Adrenal gland (tissue), 9 donors: ENCODE measurements at regions not wholly inside any gene's neighbourhood (a gene's known extent, or its start where the extent isn't known, plus 50 kb on each side); places are given as distances from the start of the nearest gene placed in this dataset.

Experiments used
- DNase-seq, 7 donors: peaks; one replicate each; pipeline ENCODE4 v3.0.0-alpha.2; 2019 to 2020
- H3K27ac ChIP-seq, 5 donors: fragments of 200-600 bp; sonication (generic) in 4 of 5; 1 replicate in 3 of 5; 2 replicates in 2 of 5; pipeline versions ENCODE4 v1.5.1 to v1.8.0; 2016 to 2020; ENCODE audit warnings: mild to moderate bottlenecking in 1 of 5
- H3K27me3 ChIP-seq: fragments of 200-600 bp; 2 replicates; pipeline ENCODE4 v1.8.0; 2021
- H3K36me3 ChIP-seq, 2 donors: fragments of 200-600 bp; replicated peaks in 1 of 2; 1 replicate in 1 of 2; 2 replicates in 1 of 2; pipeline versions ENCODE4 v1.5.1 to v1.8.0; 2018 to 2022
- H3K4me1 ChIP-seq, 2 donors: fragments of 200-600 bp; replicated peaks in 1 of 2; 1 replicate in 1 of 2; 2 replicates in 1 of 2; pipeline versions ENCODE4 v1.5.1 to v1.8.0; 2018 to 2021
- H3K4me3 ChIP-seq, 4 donors: fragments of 200-600 bp; sonication (generic) in 3 of 4; one replicate each; pipeline ENCODE4 v1.5.1; 2016 to 2018
- H3K9me3 ChIP-seq, 3 donors: fragments of 200-600 bp; sonication (generic) in 1 of 3; replicated peaks in 1 of 3; 1 replicate in 2 of 3; 2 replicates in 1 of 3; pipeline versions ENCODE4 v1.5.1 to v1.8.0; 2016 to 2021
- POLR2A ChIP-seq, 2 donors: fragments of 450-650 bp; IDR thresholded peaks; one replicate each; pipeline ENCODE4 v1.6.1; 2017; ENCODE audit warnings: antibody characterized with exemption in 2 of 2, mild to moderate bottlenecking in 2 of 2, moderate library complexity in 1 of 2
- WGBS, 4 donors: extraction: QIAGEN DNeasy Blood & Tissue Kit in 2 of 4; methylation state at CpG; one replicate each; pipeline versions ENCODE4 v1.1.5 to v1.1.7; 2013 to 2017; 5-methylcytosine and 5-hydroxymethylcytosine counted together
- intact Hi-C, 2 donors: fragments of 100-400 bp; cut with DNase I; formaldehyde crosslinking; loops; one replicate each; pipeline versions ENCODE4 v1.14.1 to v1.15.0; 2022 to 2023
- TF ChIP-seq, protein P1 (sequence below), 6 experiments: fragments of 450-650 bp in 4 of 6; fragments of 200-600 bp in 2 of 6; sonication (generic) in 1 of 6; IDR thresholded peaks; 1 replicate in 5 of 6; 2 replicates in 1 of 6; pipeline versions ENCODE4 v1.5.1 to v1.8.0; 2016 to 2021; ENCODE audit warnings: antibody characterized with exemption in 6 of 6, mild to moderate bottlenecking in 2 of 6, moderate library complexity in 1 of 6
- donor health status: healthy with polysubstance abuse.
- donor health status: Bipolar disorder and iron deficiency.
- donor health status: DM: yes; HTN: yes; CAD: no.
- donor health status: DM: no; HTN: no; CAD: no.
- donor health status: DM: no; HTN: no; CAD: no.

DNA sequence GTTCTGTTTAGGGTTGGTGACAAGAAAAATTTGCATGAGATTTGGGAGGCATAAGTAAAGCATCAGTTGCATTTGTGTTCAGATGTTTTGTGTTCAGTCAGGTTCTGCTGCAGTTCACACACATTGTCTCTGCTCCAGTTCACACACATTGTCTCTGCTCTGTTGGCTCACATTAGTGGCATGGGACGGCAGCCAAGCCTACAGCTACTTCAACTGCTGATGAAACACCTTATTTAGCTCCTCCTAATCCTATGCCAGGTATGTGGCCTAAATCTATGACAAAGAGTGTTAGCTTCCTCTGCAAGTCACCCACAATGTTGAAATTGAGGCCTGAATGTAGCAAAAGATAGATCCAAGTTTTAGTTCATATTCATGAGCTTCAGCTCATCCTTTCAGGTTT lies 278.1 kb upstream of the SYNCRIP start:
- no peak for DNase-seq
- Histone ChIP-seq H3K27me3 (no peaks in the 10 kb centered on the region), H3K4me1 (no peaks in the 10 kb centered on the region), H3K9me3 (no peaks in the 10 kb centered on the region), H3K4me3 (no peak overlapping the region), H3K36me3 (no peaks in the 10 kb centered on the region), H3K27ac (no peak overlapping the region)
- no peak for TF ChIP-seq POLR2A (IDR thresholded peaks at IDR 0.05)
- TF ChIP-seq, protein P1, sequence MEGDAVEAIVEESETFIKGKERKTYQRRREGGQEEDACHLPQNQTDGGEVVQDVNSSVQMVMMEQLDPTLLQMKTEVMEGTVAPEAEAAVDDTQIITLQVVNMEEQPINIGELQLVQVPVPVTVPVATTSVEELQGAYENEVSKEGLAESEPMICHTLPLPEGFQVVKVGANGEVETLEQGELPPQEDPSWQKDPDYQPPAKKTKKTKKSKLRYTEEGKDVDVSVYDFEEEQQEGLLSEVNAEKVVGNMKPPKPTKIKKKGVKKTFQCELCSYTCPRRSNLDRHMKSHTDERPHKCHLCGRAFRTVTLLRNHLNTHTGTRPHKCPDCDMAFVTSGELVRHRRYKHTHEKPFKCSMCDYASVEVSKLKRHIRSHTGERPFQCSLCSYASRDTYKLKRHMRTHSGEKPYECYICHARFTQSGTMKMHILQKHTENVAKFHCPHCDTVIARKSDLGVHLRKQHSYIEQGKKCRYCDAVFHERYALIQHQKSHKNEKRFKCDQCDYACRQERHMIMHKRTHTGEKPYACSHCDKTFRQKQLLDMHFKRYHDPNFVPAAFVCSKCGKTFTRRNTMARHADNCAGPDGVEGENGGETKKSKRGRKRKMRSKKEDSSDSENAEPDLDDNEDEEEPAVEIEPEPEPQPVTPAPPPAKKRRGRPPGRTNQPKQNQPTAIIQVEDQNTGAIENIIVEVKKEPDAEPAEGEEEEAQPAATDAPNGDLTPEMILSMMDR (IDR thresholded peaks at IDR 0.05): no peak
- intact Hi-C loops: loop anchor here in 1 of 2 donors (5.0 kb wide), 1 partner anchor 257 kb away; no protein-coding TSS in a partner anchor
- 38 to 100% (median 56%) methylated on average over 1 of the region's 1 CpG for WGBS, 4 donors

DNA sequence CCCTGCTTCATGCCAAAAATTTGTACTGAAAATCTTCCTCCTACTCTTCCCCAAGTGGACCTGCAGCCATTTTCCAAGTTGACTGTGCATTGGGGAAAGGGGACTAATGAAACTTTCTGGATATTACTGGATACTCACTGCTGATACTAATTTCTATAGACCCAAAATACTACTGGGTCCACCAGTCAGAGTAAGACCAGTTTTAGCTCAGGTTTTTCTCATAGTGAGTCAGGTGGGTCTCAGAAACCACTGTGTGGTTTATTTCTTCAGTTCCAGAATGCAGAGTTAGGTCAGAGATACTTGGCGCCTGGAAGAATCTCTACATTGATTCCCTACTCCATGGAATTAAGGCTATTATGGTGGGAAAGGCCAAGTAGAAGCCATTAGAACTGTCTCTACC lies 274.8 kb upstream of the SYNCRIP start:
- Histone ChIP-seq H3K27me3 (no peaks in the 10 kb centered on the region), H3K36me3 (no peaks in the 10 kb centered on the region), H3K27ac (no peak overlapping the region), H3K4me3 (no peak overlapping the region), H3K4me1 (no peaks in the 10 kb centered on the region), H3K9me3 (no peaks in the 10 kb centered on the region)
- TF ChIP-seq, protein P1 (IDR thresholded peaks at IDR 0.05): no peak
- no peak for TF ChIP-seq POLR2A (IDR thresholded peaks at IDR 0.05)
- intact Hi-C loops: loop anchor here in 1 of 2 donors (10.0 kb wide), 1 partner anchor 267 kb away; no protein-coding TSS in a partner anchor
- WGBS, 4 donors: 83 to 100% (median 99%) methylated on average over 1 of the region's 1 CpG
- DNase-seq: no peak

DNA sequence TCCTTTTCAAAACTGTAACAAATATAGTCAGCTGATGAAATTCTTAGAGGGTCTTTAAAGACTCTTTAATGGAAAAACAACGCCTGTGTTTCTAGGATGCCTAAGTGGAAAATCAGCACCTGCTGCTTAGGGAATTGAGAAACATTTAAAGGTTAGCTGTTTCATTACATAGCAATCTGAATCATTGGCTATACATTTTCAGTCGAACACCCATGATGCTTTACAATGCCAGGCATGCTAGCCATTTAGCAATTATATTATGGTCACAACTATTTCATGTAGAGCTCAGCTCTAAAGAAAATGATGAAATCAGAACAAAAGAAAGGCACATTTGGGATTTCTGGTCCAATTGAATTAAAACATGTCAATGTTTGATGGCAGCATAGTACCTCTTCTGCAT lies 270.3 kb upstream of the SYNCRIP start:
- intact Hi-C loops: loop anchor here in 1 of 2 donors (10.0 kb wide), 1 partner anchor 272 kb away; no protein-coding TSS in a partner anchor
- no peak for DNase-seq
- WGBS, 4 donors: 80 to 91% (median 84%) methylated on average over 2 of the region's 2 CpGs

DNA sequence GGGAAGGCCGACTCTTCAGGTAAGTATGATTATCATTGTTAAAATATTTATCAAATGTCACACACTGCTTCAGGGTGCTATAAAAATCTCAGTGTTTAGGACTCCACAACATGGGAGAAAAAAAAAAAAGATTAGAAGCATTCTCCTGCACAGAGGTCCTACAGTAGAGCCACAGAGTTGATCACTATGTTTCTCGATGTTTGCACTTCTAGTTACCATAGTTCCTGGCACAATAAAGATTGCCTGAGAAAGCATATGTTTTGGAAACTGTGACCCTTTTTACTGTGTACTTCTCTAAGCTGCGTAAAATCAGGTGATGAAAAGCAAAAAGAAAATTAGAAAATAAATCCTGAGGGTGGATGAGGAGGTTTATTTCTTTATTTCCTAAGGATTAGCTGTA lies 269.9 kb upstream of the SYNCRIP start:
- intact Hi-C loops: loop anchor here in 1 of 2 donors (10.0 kb wide), 1 partner anchor 272 kb away; no protein-coding TSS in a partner anchor
- no peaks in the 10 kb centered on the region for H3K9me3 ChIP-seq
- DNase-seq: no peak
- WGBS, 4 donors: 88 to 95% (median 92%) methylated on average over 3 of the region's 3 CpGs
- no peaks in the 10 kb centered on the region for H3K4me1 ChIP-seq
- TF ChIP-seq, protein P1 (IDR thresholded peaks at IDR 0.05): no peak
- no peak for TF ChIP-seq POLR2A (IDR thresholded peaks at IDR 0.05)
- no peak overlapping the region for H3K27ac ChIP-seq
- no peak overlapping the region for H3K4me3 ChIP-seq
- H3K27me3 ChIP-seq: no peaks in the 10 kb centered on the region
- no peaks in the 10 kb centered on the region for H3K36me3 ChIP-seq

More for the DNA sequence above, 270.3 kb upstream of the SYNCRIP start:
- Histone ChIP-seq H3K27me3 (no peaks in the 10 kb centered on the region), H3K4me3 (no peak overlapping the region), H3K27ac (no peak overlapping the region), H3K4me1 (no peaks in the 10 kb centered on the region), H3K36me3 (no peaks in the 10 kb centered on the region), H3K9me3 (no peaks in the 10 kb centered on the region)
- TF ChIP-seq POLR2A (IDR thresholded peaks at IDR 0.05): no peak
- TF ChIP-seq, protein P1 (IDR thresholded peaks at IDR 0.05): no peak
